CD4-positive, alpha-beta T cell treated with Interleukin-4 for 1 hour (primary cell): ENCODE measurements at regions not wholly inside any gene's neighbourhood (a gene's known extent, or its start where the extent isn't known, plus 50 kb on each side); places are given as distances from the start of the nearest gene placed in this dataset.

ENCODE experiments used
- DNase-seq, 2 donors: peaks; one replicate each; pipeline ENCODE4 v3.0.0-alpha.2; 2020 to 2022

DNA sequence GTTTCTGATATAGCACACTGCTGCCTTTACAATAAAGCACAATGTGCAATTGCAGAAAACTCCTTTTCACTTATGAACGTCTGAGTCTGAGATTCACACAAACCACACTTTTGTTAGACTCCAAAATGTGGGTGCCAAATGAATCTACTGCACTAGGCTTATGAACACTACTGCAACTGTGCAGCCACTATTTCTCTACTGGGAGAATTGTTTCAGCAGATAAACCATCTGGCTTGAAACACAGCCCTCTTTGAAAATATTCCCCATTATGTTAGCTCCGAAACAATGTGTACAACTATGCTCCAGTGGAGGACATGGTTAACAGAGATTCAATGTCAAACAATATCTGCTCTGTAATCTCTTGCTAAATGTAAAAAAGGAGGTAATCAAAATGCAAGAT lies 188.7 kb upstream of the ZEB2 start:
- DNase-seq: no peak

- DNase-seq: no peak
Measured at GRCh38 chr2:144707736-144708326, 187.9 kb upstream of the ZEB2 start.

DNA sequence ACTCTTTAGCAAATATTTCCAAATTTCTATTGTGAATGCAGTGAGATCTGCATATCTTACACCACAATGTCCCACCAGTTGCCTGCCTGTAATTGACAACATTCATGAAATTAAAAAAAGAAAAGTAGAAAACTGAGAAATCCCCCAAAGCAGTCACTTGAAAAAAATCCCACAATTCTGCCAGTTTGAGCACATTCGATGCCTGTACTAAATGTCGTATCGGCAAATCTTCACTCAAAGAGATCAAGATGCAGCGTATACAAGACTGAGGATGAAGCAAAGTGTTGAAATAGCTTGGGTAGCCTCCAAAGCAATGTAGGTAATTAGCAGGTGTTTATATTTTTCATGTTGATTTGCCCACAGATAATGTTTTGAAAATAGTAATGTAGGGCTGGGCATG lies 186.7 kb upstream of the ZEB2 start:
- no peak for DNase-seq

GRCh38 chr2:144705328-144706245 lies 185.7 kb upstream of the ZEB2 start:
- DNase-seq: no peak

- DNase-seq: no peak
Measured at GRCh38 chr2:144704709-144705095, 184.8 kb upstream of the ZEB2 start.

GRCh38 chr2:144703852-144704708 lies 184.2 kb upstream of the ZEB2 start:
- peak; percentile 37 to 87 for DNase-seq

DNA sequence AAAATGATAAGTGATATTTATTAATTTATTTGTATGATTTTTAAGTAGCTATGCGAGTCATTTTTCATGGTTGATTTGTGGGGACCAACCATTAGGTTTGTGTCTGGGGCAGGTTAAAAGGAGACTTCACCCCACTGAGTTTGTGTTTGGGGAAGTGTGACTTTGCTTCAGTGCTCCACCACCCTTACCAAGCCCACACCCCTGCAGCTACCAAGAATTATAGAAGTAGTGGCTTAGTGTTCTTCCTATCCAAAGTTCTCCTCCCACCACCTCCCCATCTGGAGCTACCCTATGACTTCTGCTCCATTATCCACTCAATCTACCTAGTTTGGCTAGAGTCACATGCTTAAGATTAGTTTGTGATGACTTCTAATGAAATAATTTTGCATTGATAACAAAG lies 182.1 kb upstream of the ZEB2 start:
- DNase-seq: peak; percentile 14 to 64

GRCh38 chr2:144701259-144701658 lies 181.3 kb upstream of the ZEB2 start:
- peak in 1 of 2 donors; percentile 14 for DNase-seq

- no peak for DNase-seq
Measured at GRCh38 chr2:144698156-144698555, 178.2 kb upstream of the ZEB2 start.

- DNase-seq: no peak
Measured at GRCh38 chr2:144695657-144696056, 175.7 kb upstream of the ZEB2 start.

- no peak for DNase-seq
Measured at GRCh38 chr2:144694456-144694855, 174.5 kb upstream of the ZEB2 start.

GRCh38 chr2:144693179-144693578 lies 173.3 kb upstream of the ZEB2 start:
- peak in 1 of 2 donors; percentile 31 for DNase-seq

DNA sequence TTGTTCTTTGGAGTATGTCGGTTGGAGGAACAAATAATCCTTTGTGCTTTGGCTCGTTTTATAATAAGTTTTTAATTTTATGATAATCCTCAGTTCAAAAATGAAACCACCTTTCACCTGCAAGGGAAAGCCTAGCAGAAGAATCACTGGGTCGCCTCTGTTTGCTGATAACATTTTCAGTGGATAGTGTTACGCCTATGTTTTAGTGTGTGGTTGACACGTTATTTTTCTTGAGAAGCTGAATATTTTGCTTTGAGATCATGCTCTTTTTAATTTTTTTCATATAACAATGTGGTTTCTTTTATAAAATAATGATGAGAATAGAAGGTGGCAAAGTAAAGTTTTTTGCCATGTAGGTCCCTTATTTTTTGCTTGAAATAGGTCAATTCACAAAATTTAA lies 172.7 kb upstream of the ZEB2 start:
- DNase-seq: no peak

DNA sequence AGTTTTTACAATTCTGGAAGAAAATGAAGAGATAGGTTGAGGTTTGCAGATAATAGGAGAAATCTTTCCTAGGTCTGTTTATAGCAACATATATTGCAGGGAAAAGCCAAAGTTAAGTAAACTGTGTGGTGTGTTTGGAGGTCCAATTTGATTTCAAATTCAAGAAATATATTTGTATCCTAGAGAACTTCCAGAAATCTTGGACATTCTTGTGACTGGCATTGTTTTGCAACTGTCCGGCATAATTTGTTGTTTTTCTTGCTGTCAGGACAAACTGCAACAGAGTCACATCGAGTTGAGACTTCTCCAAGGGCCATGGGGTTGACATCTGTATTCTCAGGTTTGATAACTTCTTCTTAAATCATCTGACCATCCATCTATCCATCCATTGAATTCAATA lies 170.9 kb upstream of the ZEB2 start:
- DNase-seq: no peak

- DNase-seq: peak in 1 of 2 donors; percentile 17
Measured at GRCh38 chr2:144686518-144687215, 166.7 kb upstream of the ZEB2 start.

- no peak for DNase-seq
Measured at GRCh38 chr2:144683966-144684365, 164.0 kb upstream of the ZEB2 start.

GRCh38 chr2:144683107-144683753 lies 163.3 kb upstream of the ZEB2 start:
- peak in 1 of 2 donors; percentile 44 for DNase-seq

DNA sequence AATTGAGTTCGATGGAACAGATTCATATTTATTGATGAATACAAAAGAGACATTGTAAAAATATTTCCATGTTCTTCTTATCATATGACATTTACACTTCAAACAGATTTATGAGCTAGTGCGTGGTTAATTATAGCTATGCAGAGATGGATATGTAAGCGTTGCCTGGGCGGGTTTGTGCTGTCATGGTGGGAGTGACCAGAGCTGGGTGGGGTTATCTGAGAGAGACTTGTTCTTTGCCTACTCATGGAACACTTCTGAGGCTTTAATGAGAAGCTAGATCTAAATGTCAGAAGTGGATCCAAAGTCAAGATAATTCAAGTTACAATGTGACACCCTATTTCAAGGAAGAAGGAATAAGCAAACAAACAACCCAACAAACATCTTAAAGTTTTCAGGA lies 162.3 kb upstream of the ZEB2 start:
- DNase-seq: peak in 1 of 2 donors; percentile 67

- no peak for DNase-seq
Measured at GRCh38 chr2:144681389-144681788, 161.5 kb upstream of the ZEB2 start.

DNA sequence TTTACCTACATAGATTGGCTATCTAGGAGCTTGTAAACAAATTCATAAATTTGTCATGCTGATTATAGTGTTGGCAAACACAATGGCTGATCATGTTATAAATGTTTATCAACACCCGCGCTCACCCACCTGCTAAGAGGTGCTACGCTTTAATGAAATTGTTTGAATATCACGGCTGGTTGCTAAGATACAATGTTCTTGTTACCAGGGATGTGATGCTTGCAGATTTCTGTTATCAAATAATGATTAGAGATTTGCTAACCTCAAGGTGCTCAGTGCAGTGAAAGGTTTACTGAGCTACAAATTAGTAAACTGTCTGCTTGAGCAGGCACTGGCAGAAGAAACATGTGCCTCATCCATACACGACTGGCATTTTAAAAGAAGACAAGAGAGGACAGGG lies 160.0 kb upstream of the ZEB2 start:
- no peak for DNase-seq

GRCh38 chr2:144678736-144679135 lies 158.8 kb upstream of the ZEB2 start:
- no peak for DNase-seq

GRCh38 chr2:144675731-144676130 lies 155.8 kb upstream of the ZEB2 start:
- no peak for DNase-seq
